Keratinocyte (primary cell): ENCODE measurements at regions not wholly inside any gene's neighbourhood (a gene's known extent, or its start where the extent isn't known, plus 50 kb on each side); places are given as distances from the start of the nearest gene placed in this dataset.

Source experiments
- DNase-seq: peaks from one replicate; pipeline ENCODE4 v3.0.0-alpha.2; 2011; ENCODE audit warnings: low read depth, missing footprints, low spot score
- FAIRE-seq: peaks from 2 replicates; lab custom pipeline; 2011; peaks lifted over from hg19 to GRCh38; lab: Jason Lieb, UNC
- H2AFZ ChIP-seq: 2 replicates; pipeline ENCODE4 v1.6.0; 2012; ENCODE audit warnings: low read length, control low read depth, inconsistent platforms; ENCODE audit not compliant: control insufficient read depth
- H3K27ac ChIP-seq: 2 replicates; pipeline ENCODE4 v1.5.1; 2011; ENCODE audit warnings: low read length; ENCODE audit not compliant: control insufficient read depth, insufficient read depth
- H3K27me3 ChIP-seq: 3 replicates; pipeline ENCODE4 v1.6.0; 2011; ENCODE audit warnings: low read length; ENCODE audit not compliant: control insufficient read depth, insufficient read depth; ENCODE audit errors: extremely low read depth
- H3K36me3 ChIP-seq, 2 experiments: 2 replicates in 1 of 2; 3 replicates in 1 of 2; pipeline ENCODE4 v1.5.1; 2011; ENCODE audit warnings: low read length in 2 of 2, mild to moderate bottlenecking in 1 of 2; ENCODE audit not compliant: control insufficient read depth in 2 of 2, insufficient read depth in 2 of 2; ENCODE audit errors: extremely low read depth in 1 of 2
- H3K4me1 ChIP-seq: 3 replicates; pipeline ENCODE4 v1.5.1; 2011; ENCODE audit warnings: low read length; ENCODE audit not compliant: control insufficient read depth, insufficient read depth; ENCODE audit errors: extremely low read depth
- H3K4me2 ChIP-seq: 3 replicates; pipeline ENCODE4 v1.6.0; 2011; ENCODE audit warnings: low read depth, low read length; ENCODE audit not compliant: control insufficient read depth, insufficient read depth; ENCODE audit errors: extremely low read depth
- H3K4me3 ChIP-seq, 3 experiments: fragments of 200-600 bp in 1 of 3; sonication (generic) in 1 of 3; 2 replicates in 2 of 3; 3 replicates in 1 of 3; pipeline ENCODE4 v1.5.1; 2011 to 2016; ENCODE audit warnings: low read length in 3 of 3, mild to moderate bottlenecking in 3 of 3, control low read depth in 2 of 3, inconsistent platforms in 1 of 3, low read depth in 1 of 3, mixed read lengths in 1 of 3, mixed run types in 1 of 3, moderate library complexity in 1 of 3; ENCODE audit not compliant: control insufficient read depth in 2 of 3, insufficient read depth in 2 of 3; ENCODE audit errors: extremely low read depth in 1 of 3
- H3K79me2 ChIP-seq: 2 replicates; pipeline ENCODE4 v1.6.0; 2012; ENCODE audit warnings: low read length; ENCODE audit not compliant: control insufficient read depth, insufficient read depth
- H3K9ac ChIP-seq: 3 replicates; pipeline ENCODE4 v1.6.0; 2011; ENCODE audit warnings: low read length; ENCODE audit not compliant: control insufficient read depth, insufficient read depth; ENCODE audit errors: extremely low read depth
- H3K9me1 ChIP-seq: 3 replicates; pipeline ENCODE4 v1.6.0; 2011; ENCODE audit warnings: low read length; ENCODE audit not compliant: control insufficient read depth, insufficient read depth; ENCODE audit errors: extremely low read depth
- H3K9me3 ChIP-seq: 2 replicates; pipeline ENCODE4 v1.5.1; 2012; ENCODE audit warnings: low read depth, low read length; ENCODE audit not compliant: control insufficient read depth
- H4K20me1 ChIP-seq: 3 replicates; pipeline ENCODE4 v1.6.0; 2011; ENCODE audit warnings: low read length; ENCODE audit not compliant: control insufficient read depth, insufficient read depth; ENCODE audit errors: extremely low read depth
- CTCF ChIP-seq, 3 experiments: IDR thresholded peaks in 1 of 3; conservative IDR thresholded peaks in 1 of 3; optimal IDR thresholded peaks in 1 of 3; 2 replicates in 2 of 3; 3 replicates in 1 of 3; pipeline versions ENCODE3 to v1.5.1; 2011; ENCODE audit warnings: low read length in 3 of 3, mild to moderate bottlenecking in 3 of 3, moderate library complexity in 2 of 3, control low read depth in 1 of 3, inconsistent platforms in 1 of 3; ENCODE audit not compliant: insufficient read depth in 2 of 3; ENCODE audit errors: extremely low read depth in 1 of 3
- EZH2 ChIP-seq: IDR thresholded peaks from one replicate; pipeline ENCODE4 v1.6.1; 2012; ENCODE audit warnings: inconsistent platforms, mild to moderate bottlenecking, low read length, moderate library complexity
- dilution Hi-C: fragments of 300-500 bp; cut with MboI; formaldehyde crosslinking; loops from one replicate; pipeline ENCODE4 v1.7.0; 2020; ENCODE audit warnings: low sequenced_read_pairs; ENCODE audit not compliant: extremely low pct_ligation_motif_present

- H3K4me1 ChIP-seq, result no peaks in the 10 kb centered on the region
- no peak overlapping the region for H3K27ac ChIP-seq
- no peak overlapping the region for H3K4me2 ChIP-seq
- peaks cover 6% of the 10 kb centered on the region for H3K9me3 ChIP-seq
- H4K20me1 ChIP-seq, result no peaks in the 10 kb centered on the region
- H3K4me3 ChIP-seq, result no peak overlapping the region
- H3K9me1 ChIP-seq, result no peaks in the 10 kb centered on the region
- H3K36me3 ChIP-seq, result no peaks in the 10 kb centered on the region
- FAIRE-seq (no peak), DNase-seq (no peak)
- TF ChIP-seq CTCF (optimal IDR thresholded peaks at IDR 0.05 in 1 of 3, IDR thresholded peaks at IDR 0.05 in 1 of 3, conservative IDR thresholded peaks at IDR 0.05 in 1 of 3; ENCODE audit: extremely low read depth in 1 of 3, insufficient read depth in 2 of 3, low read length in 3 of 3) (no peak), EZH2 (no peak)
- no peaks in the 10 kb centered on the region for H3K79me2 ChIP-seq
- no peak overlapping the region for H3K9ac ChIP-seq
- H2AFZ ChIP-seq, result no peak overlapping the region
- no peaks in the 10 kb centered on the region for H3K27me3 ChIP-seq
- dilution Hi-C loops, result no loop called here
Observed at GRCh38 chr12:125515887-125516286, 450.7 kb downstream of the AACS start.

DNA sequence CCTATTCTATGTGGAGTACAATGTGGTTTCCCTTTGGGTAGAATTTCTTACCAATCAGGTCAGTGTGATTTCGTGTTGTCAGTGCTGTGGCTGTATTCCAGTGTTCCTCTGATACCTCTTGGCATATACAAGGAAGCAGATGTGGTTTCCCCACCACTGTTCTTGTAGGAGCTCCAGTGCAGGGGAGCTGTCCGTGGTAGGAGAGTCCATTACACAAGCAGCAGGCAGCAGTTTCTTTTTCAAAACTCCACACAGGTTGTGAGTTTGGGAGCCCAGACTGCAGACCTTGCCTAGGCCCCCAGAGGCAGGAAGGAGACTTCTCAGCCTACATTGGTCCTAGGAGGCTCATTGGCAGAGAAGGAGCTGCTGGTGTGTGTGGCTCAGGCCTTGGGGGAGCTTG lies 452.8 kb downstream of the AACS start:
- H3K9me3 ChIP-seq, result peaks cover 6% of the 10 kb centered on the region
- no peak overlapping the region for H2AFZ ChIP-seq
- TF ChIP-seq EZH2 (no peak), CTCF (optimal IDR thresholded peaks at IDR 0.05 in 1 of 3, IDR thresholded peaks at IDR 0.05 in 1 of 3, conservative IDR thresholded peaks at IDR 0.05 in 1 of 3; ENCODE audit: extremely low read depth in 1 of 3, insufficient read depth in 2 of 3, low read length in 3 of 3) (no peak)
- H3K36me3 ChIP-seq, result no peaks in the 10 kb centered on the region
- no peak overlapping the region for H3K9ac ChIP-seq
- no peaks in the 10 kb centered on the region for H4K20me1 ChIP-seq
- DNase-seq, result no peak
- no peak overlapping the region for H3K4me3 ChIP-seq
- dilution Hi-C loops, result no loop called here
- H3K27ac ChIP-seq, result no peak overlapping the region
- no peak for FAIRE-seq
- H3K27me3 ChIP-seq, result no peaks in the 10 kb centered on the region
- no peaks in the 10 kb centered on the region for H3K4me1 ChIP-seq
- H3K9me1 ChIP-seq, result no peaks in the 10 kb centered on the region
- no peak overlapping the region for H3K4me2 ChIP-seq
- no peaks in the 10 kb centered on the region for H3K79me2 ChIP-seq
